ENCODE measurements at regions not wholly inside any gene's neighbourhood (a gene's known extent, or its start where the extent isn't known, plus 50 kb on each side); places are given as distances from the start of the nearest gene placed in this dataset.

GRCh38 chr9:13779106-13779505 is 499.6 kb upstream of the MPDZ start:
- no peak overlapping the region for H3K18ac ChIP-seq (ENCODE audit: insufficient read length, low read depth, low read length)
- no peak overlapping the region for H3K4me2 ChIP-seq (ENCODE audit: insufficient read depth, insufficient read length, low read length)
- no peaks in the 10 kb centered on the region for H3K23me2 ChIP-seq (ENCODE audit: insufficient read length, low read depth, low read length, poor library complexity, severe bottlenecking)
- H2BK120ac ChIP-seq (ENCODE audit: low read depth, low read length, poor library complexity, severe bottlenecking) = no peak overlapping the region
- TF ChIP-seq, protein P1, sequence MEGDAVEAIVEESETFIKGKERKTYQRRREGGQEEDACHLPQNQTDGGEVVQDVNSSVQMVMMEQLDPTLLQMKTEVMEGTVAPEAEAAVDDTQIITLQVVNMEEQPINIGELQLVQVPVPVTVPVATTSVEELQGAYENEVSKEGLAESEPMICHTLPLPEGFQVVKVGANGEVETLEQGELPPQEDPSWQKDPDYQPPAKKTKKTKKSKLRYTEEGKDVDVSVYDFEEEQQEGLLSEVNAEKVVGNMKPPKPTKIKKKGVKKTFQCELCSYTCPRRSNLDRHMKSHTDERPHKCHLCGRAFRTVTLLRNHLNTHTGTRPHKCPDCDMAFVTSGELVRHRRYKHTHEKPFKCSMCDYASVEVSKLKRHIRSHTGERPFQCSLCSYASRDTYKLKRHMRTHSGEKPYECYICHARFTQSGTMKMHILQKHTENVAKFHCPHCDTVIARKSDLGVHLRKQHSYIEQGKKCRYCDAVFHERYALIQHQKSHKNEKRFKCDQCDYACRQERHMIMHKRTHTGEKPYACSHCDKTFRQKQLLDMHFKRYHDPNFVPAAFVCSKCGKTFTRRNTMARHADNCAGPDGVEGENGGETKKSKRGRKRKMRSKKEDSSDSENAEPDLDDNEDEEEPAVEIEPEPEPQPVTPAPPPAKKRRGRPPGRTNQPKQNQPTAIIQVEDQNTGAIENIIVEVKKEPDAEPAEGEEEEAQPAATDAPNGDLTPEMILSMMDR (conservative IDR thresholded peaks at IDR 0.05) = no peak
- H4K8ac ChIP-seq (replicated peaks; ENCODE audit: insufficient read length, low read depth, low read length) = no peak overlapping the region
- no peaks in the 10 kb centered on the region for H3K4me1 ChIP-seq (ENCODE audit: insufficient read depth, low read length)
- no peak overlapping the region for H2BK15ac ChIP-seq (ENCODE audit: low read depth, low read length)
- no peak overlapping the region for H4K91ac ChIP-seq (ENCODE audit: insufficient read length, low read depth, low read length)
- H3K4me3 Mint-ChIP-seq = no peak overlapping the region
- H2BK20ac ChIP-seq (ENCODE audit: low read depth, low read length, poor library complexity, severe bottlenecking) = no peak overlapping the region
- DNase-seq = no peak
- peaks cover 4% of the 10 kb centered on the region in 2 experiments; a peak in 2 of 4 replicates for H3K4me1 Mint-ChIP-seq
- H3K79me1 ChIP-seq (ENCODE audit: insufficient read depth, low read depth, low read length, poor library complexity, severe bottlenecking) = no peaks in the 10 kb centered on the region
- H4K5ac ChIP-seq (ENCODE audit: insufficient read length, low read depth, low read length) = no peak overlapping the region
- H3K9me3 ChIP-seq (ENCODE audit: control insufficient read depth, low read depth, low read length) = no peaks in the 10 kb centered on the region
- no peak overlapping the region for H3K9ac ChIP-seq (ENCODE audit: extremely low read depth, insufficient read length, low read length)
- H4K20me1 ChIP-seq (ENCODE audit: control insufficient read depth, insufficient read depth, insufficient read length) = no peaks in the 10 kb centered on the region
- H3K14ac ChIP-seq (ENCODE audit: insufficient read depth, low read length) = no peak overlapping the region
- no peak overlapping the region for H3K23ac ChIP-seq (ENCODE audit: insufficient read length, low read depth, low read length)
- H3K27me3 ChIP-seq (ENCODE audit: insufficient read depth, low read length) = no peaks in the 10 kb centered on the region
- H2AFZ ChIP-seq (ENCODE audit: low read length) = no peak overlapping the region
- no peak overlapping the region for H3K27ac ChIP-seq (ENCODE audit: insufficient read length, low read depth, low read length)
- no peaks in the 10 kb centered on the region for H3K36me3 Mint-ChIP-seq (ENCODE audit: insufficient read depth in 1 of 3, low read depth in 3 of 3)
- WGBS (ENCODE audit: extremely low coverage, insufficient read length, low lambda C conversion rate) = no CpG with 5 or more reads among the region's 5 CpGs
- no peak overlapping the region for H3T11ph ChIP-seq (ENCODE audit: low read length)
- H2BK12ac ChIP-seq (ENCODE audit: insufficient read length, low read depth, low read length) = no peak overlapping the region
- no peak overlapping the region for H2AK5ac ChIP-seq (ENCODE audit: insufficient read length, low read length)
- no peak overlapping the region for H2BK5ac ChIP-seq (ENCODE audit: insufficient read length, low read length)
- H3K79me2 ChIP-seq (ENCODE audit: insufficient read depth, low read length) = no peaks in the 10 kb centered on the region
- H3K9me3 Mint-ChIP-seq = no peaks in the 10 kb centered on the region
- H3K56ac ChIP-seq (ENCODE audit: insufficient read length, low read depth, low read length) = no peak overlapping the region
- H3K4ac ChIP-seq (ENCODE audit: low read depth, low read length) = no peak overlapping the region
- no peak overlapping the region for H3K27ac Mint-ChIP-seq
- H3K27me3 Mint-ChIP-seq (ENCODE audit: low read depth) = no peaks in the 10 kb centered on the region
